HG02884 (cell line): ENCODE measurements at regions not wholly inside any gene's neighbourhood (a gene's known extent, or its start where the extent isn't known, plus 50 kb on each side); places are given as distances from the start of the nearest gene placed in this dataset.

Experiments
- ATAC-seq: cut with Tn5 transposase; IDR thresholded peaks from one replicate; pipeline ENCODE4 v1.9.1; 2021; ENCODE audit warnings: mild to moderate bottlenecking, moderate library complexity; ENCODE audit not compliant: unreplicated experiment

DNA sequence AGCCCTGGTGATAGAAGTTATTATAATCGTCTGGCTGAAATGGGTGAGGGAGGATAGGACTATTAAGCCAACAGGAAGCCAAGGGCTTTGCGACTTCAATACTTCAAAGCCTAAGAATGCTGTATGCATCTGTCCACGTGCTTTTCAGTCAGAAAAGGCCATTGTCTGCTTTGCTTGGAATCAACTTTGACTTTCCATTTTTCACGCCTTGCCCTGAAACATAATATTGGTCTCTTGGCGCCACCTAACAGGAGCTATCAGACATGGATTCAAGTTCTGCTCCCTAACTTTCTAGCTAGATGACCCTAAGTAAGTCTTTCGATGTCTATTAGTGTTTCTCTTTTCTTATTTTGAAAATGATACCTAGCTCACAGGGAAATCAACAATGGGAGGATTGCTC, 572.6 kb downstream of the TLR4 start:
- ATAC-seq, result no peak

DNA sequence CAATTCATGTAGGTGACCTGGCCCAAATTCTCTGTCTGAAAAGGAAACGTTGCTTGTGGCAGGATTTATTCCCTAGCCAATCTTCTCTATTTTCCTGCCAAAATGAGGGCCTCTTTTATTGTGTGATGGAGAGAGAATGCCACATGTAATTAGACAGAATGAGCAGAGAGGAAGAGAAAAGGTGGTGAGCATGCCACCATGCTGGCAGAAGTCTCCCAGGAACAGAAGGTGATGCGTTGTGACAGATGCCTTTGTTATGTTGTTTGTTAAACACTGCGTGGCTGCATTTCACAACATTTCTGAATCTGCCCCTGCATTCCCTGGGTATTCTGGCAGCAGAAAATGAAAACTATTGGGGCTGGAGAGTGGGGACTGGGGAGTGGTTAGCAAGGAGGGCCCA, 577.6 kb downstream of the TLR4 start:
- ATAC-seq, result no peak

DNA sequence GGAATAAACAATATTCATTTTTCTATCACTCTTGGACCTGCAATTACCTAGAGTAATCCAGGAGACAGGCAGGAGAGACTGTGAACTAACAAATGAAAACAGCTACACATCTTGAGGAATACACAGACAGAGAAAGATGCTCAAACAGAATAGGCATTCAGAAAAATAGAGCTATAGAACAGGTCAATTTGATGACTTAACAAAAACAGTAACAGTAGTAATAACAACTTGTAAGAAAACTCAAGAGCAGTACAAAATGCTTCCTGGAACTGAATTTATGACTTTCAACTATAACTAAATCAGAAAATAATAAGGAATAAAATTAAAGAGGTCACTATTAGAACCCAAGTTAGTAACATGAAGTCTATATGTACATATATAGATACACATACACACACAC, 579.3 kb downstream of the TLR4 start:
- ATAC-seq, result no peak

DNA sequence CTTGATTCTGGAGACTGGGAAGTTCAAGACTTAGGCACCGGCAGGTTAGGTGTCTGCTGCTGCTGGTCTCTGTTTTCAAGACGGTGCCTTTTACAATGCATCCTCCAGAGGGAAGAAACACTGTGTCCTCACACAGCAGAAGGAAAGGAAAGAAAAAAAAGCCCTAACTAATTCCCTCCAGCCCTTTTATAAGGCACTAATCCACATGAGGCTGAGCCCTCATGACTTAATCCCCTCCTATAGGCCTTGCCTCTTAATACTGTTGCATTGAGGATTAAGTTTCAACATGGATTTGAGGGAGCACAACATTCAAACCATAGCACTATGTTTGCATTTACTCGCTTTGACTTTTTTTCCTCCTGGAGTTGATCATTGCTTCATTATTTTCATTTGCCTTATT, 585.9 kb downstream of the TLR4 start:
- ATAC-seq, result no peak

DNA sequence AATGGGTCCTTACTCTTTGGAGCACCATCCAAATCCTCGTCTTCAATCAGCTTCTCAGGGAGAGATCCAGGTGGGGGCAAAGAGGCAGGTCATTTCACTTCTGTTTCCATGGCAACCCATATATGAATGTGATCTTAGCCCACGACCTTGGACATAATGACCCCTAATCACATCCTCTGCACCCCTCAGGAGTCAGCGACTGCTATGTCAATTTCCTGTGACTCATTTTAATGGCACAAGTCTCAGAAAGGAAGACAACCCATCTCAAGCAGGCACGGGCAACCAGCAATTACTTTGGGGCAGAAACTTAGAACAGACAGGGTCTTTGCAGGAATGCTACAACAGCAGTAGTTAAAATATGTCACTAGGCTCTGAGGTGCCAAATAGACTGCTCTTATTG, 591.2 kb downstream of the TLR4 start:
- no peak for ATAC-seq

DNA sequence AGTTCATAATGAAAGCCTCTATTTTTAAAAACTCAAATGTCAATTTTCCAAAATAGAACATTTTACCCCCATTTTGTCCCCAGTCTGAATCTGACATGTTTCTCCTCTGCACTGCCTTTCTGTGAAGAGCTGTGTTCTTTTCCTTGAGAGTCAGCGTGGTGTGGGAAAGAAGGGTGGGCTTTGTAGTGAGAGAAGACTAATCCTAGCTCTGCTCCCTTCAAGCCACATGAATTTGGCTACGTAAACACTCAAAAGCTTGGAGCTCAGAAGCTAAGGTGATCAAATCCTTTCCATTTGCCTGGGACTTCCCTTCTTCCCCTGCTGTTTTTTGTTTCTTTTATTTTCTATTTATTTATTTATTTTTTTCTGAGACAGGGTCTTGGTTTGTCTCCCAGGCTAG, 598.5 kb downstream of the TLR4 start:
- no peak for ATAC-seq

DNA sequence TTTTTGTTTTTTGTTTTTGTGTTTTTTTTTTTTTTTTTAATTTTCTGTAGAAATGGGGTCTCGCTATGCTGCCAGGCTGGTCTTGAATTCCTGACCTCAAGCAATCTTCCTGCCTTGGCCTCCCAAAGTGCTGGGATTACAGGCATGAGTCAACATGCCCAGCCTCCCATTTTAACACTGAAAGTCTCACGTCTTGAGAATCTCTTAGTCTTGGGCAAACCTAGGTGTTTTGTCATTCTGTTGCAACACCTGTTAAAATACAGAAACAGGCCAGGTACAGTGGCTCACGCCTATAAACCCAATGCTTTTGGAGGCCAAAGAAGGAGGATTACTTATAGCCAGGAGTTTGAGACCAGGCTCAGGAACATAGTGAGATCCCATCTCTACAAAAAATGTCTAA, 599.0 kb downstream of the TLR4 start:
- ATAC-seq, result no peak

DNA sequence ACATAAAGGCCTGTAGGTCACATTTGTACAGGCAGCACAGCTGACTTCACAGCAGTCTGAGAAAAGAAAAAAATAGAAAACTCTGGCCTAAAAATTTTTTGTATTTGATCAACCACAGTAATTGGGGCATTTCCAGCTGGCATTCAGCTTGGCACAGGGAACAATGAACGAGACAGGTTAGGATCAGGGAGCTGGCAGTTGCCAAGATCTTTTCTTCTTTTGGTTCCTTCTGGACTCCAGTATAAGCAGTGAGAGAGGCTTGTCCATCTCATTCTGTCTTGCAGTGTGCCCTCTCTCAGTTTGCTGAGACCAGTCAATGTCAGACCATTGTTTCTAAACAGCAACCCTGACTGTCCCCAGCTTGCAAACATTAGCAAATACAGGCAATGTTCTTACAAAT, 601.1 kb downstream of the TLR4 start:
- ATAC-seq, result no peak

DNA sequence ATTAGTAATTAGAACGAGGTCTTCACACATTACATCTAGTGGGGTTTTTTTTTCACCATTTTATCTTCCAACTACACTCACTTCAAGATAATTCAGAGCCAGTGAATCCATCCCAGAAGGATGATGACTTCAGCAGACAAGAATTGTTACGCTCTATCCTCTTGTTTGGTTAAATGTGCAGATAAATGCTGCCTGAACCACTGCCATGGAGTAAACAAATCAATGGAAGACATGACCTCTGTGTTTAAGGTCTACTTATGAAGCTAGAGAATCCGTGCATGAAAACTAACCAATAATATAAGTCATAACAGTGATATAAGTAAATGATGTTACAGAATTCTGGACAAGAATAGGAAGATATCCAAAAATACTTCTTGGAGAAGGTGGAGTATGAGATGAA, 602.6 kb downstream of the TLR4 start:
- no peak for ATAC-seq

DNA sequence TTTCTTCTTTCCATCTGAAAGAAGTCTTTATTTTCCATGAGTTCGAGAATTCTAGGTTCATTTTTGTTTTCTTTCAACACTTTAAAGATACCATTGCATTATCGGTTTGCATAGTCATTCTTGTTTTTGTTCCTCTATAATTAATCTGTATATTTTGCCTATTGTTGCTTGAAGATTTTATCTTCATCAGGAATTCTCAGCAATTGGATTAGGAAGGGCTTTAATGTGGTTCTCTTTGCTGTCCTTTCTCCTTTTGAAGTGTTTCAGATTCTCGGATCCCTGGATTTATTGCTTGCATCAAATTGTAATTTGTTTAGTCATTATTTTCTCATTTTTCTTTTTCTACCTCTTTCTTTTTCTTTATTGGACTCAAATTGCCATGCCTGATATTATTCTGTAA, 609.8 kb downstream of the TLR4 start:
- ATAC-seq, result no peak

DNA sequence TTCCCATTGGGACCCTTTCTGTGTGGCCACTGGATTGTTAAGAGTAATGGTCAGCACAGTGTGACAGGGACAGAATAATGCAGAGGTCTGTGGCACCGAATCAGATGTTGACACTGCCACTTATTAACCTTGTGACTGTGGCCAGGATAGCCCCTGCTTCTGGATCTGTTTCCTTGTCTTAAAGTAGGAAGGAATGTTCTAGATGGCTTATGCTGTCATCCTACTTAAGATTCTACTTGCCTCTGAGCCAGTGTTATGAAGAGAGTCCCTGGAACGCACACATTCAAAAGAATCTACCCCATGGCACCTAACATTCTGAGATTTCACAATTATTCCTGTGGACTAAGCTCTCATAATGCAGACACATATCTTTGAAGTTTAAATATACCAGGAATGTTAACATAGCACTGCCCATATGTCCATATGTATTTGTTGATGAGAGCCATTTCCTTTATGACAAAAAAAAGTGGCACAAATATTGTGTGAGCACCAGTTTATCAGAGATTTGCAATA, 612.7 kb downstream of the TLR4 start:
- no peak for ATAC-seq

DNA sequence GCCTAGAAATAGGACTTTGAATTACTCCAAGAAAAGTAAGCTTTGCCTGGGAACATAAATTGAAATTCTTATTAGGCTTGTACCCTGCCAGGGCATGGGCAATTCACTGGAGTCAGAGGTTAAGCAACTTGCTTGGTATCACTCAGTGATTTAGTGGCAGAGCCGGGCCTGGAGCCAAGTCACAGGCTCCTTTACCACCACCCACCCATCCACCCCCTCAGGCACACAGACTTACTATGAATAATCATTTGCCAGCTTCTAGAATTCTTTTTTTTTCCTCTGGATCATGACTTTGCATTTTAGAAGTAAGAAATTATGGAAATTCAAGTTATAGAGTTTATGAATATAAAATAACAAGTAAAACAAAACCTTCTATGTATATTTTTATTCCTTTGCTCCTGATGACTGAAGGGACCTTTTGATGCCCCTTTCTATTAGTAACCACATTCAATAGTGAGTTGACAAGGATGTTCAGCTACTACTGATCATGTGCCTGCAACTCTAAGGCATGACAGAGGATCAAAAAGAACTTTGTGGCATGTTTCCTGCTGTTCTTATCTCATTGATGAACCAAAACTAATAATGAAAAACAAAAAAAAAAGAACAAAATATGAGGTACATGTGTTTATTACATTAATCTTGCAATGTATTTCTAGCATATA, 614.7 kb downstream of the TLR4 start:
- no peak for ATAC-seq

DNA sequence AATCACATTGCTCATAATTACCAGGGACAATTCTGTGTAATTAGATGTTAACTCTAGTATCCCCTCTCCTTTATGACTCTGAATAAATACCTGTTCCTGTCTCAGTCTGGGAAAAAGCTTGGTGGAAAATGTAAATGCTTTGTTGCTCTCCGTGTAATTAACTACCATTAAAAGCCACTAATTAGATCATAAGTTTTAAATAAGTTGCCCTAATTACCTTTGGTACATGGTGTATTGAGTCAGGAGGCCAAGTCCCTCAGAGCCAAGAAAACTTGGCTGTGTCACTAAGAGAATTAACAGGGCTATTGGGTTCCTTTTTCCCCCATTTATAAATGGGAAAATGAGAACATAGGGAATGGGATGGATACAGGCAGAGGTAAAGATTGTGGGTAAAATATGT, 617.6 kb downstream of the TLR4 start:
- ATAC-seq, result no peak

DNA sequence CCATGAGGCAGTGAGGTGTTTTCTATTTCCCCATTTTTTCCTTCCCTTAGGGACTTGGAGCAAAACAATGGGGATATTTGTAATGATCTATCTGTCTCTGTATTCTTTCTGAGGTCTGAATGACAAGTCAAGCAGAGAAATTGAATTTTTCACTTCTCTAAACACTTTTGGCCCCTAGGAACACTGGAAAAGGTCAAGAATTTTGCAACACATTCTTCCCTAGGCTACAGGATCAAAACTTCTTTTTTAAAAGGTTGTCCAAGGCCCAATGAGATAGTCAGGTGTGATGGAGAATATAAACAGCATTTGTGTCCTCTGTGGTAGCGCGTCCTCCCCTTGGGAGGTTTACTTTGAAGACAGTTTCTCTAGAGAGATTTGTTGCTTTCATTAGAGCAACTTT, 620.5 kb downstream of the TLR4 start:
- ATAC-seq, result no peak

DNA sequence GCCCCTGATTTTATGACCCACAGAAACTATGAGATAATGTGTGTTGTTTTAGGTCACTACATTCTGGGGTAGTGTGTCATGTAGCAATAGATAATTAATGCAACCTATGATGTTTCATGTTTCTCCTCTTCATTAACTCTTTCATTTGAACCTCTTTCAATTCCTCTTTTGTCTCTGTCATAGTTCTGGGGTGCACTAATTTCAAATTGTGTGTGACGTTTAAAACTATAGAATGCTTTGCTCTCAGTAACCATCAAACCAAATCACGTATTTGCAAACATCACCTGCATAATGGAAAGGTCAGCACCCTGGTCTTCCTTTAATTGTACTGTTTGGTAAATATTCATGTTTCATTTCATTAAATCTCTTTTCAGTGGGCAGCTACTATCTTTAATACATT, 621.6 kb downstream of the TLR4 start:
- ATAC-seq, result no peak

DNA sequence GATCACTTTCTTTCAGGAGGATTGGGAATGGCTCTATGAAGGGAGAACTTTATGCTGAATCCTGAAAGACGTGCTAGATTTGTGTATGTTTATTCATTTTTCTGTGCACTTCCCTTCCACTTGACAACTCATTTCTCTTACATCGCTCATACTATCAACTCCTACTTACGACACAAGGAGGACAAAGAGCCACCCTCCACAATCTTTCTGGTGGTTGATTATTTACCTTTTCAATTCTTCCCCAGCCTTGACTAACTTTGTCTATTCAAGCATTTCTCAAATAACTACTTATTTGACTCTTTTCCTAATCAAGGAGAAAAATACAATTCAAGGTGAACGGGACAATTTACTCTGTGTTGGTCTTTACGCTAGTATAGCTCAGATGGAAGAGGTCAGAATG, 622.1 kb downstream of the TLR4 start:
- ATAC-seq, result no peak

DNA sequence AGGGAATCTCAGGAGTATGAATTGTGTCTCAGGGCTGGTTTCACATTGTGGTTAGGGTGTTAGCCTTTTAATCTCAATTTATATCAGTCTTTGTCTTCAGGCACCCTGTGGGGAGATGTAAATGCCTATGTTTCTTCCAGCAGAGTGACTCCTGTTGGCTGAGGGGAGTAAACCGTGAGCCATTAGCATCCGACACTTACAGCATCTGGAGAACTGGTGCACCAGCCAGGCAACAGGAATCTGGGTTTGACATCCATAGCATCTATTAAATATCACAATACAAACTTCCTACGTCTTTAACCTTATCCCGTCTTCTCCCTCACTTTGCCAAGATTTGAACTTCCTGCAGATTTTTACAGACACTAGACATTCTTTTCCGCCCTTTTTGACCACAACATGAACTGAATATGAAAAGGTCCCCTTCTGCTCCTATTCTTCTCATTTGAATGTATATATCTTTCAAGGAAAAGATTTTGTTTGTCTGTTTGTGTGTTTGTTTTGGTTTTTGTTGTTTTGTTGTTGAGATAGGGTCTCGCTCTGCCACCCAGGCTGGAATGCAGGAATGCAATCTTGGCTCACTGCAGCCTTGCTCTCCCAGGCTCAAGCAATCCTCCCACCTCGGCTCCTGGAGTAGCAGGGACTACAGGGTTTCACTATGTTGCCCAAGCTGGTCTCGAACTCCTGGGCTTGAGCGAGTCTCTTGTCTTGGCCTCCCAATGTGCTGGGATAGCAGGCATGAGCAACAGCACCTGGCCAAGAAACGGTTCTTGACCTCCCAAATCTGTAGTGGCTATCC, 626.2 kb downstream of the TLR4 start:
- no peak for ATAC-seq

DNA sequence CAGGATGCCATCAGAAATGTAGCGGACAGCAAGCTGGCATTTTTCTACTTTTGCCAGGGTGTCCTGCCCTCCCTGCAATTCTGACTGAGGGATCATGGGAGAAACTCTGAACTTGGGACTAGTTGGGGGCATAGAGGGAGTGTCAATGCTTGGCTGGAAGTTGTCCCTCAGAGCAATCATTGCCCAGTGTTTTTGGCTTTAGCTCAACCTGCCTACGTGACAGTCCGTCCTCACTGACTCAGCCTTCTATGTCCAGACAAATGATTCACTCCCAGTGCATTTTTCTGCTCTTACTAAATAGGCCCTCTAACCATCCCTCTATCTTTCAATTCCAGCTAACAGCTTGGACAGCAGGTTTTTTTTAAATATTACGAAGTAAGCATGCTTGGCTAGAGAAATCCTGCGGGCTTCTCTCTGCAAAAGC, 627.4 kb downstream of the TLR4 start:
- no peak for ATAC-seq

DNA sequence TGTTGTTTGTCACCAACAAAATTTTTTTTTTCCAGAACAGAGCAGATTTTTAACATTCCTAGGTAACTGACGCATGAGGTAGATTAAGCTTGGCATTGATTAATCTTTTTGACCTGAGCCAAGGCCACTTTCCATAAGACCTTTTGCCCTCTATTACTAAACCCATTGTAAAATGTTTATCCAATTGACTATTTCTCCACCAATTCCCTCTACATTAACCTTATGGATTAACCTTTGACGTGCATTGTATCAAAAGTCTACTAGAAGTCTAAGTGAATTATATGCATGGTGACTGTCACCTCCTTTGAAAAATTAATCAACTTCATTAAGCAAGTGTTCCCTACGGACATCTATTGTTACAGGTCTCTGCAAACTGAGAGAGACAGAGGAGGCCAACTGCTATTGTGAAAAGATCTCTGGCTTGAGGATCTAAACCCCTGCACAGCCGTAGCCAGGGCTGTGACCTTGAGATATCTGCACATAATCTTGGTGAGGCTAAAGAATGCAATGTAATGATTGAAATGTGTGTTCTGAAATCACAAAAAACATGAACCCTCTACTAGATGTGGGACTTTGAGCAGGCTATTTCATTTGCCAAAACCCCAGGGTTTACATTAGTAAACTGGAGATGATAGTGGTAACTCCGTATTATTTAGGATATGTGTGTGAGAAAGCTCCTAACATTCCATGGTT, 632.2 kb downstream of the TLR4 start:
- ATAC-seq, result no peak

DNA sequence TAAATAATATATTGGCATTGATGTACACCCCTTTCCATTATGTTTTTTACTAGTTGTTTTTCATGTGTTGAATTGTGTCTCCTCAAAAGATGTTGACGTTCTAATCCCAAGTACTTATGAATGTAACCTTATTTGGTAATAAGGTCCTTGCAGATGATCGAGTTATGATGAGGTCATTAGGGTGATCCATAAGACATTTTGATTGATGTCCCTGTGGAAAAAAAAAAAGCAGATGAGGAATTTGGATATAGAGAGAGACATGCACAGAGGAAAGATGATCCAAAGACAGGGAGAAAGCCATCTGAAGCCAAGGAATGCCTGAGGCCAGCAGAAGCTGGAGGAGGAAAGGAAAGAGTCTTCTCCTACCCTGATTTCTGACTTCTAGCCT, 632.7 kb downstream of the TLR4 start:
- no peak for ATAC-seq

DNA sequence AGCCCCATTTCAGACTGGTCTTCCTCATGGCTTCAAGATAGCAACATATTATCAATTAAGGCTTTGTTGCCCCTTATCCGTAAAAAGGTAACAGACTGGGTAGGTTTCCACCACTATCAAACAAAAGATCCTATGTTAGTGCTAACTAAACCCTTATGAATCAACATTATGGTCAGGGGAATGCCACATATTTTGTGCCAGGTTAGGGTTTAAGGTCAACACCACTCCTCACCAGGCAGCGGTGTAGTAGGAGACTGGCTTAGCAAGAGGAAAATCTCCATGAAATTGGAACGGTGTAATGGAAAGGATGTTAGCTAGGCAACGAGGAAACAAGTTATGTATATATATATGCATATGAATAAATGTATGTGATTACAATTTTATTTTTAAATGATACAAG, 655.8 kb downstream of the TLR4 start:
- no peak for ATAC-seq

DNA sequence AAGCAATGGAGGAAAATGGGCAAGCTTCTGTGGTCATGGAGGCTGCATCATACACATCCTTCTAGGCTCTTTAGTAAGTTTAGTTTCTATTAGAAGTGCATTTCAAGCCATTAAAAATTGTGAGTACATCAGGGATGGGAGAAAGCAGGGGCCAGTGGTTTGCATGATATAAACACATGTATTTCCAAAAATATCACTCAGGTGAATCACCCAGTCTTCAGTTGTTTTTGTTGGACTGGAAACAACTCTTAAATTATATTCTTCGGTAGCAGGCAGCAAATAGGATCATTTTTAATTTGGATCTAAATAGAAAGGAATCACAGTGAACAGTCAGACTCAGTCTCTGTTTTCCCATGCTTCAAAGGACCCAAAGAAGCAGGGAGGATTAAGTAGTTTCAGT, 657.9 kb downstream of the TLR4 start:
- no peak for ATAC-seq
